GM06990 (cell line): ENCODE measurements at regions not wholly inside any gene's neighbourhood (a gene's known extent, or its start where the extent isn't known, plus 50 kb on each side); places are given as distances from the start of the nearest gene placed in this dataset.

Experiments
- DNase-seq: peaks from one replicate; pipeline ENCODE4 v3.0.0-alpha.2; 2011; ENCODE audit not compliant: insufficient read length; ENCODE audit errors: extremely low read depth
- H3K27me3 ChIP-seq: replicated peaks from 2 replicates; pipeline ENCODE4 v1.6.0; 2011; ENCODE audit warnings: low read length; ENCODE audit not compliant: control insufficient read depth, insufficient read depth
- H3K36me3 ChIP-seq: 2 replicates; pipeline ENCODE4 v1.5.1; 2011; ENCODE audit warnings: low read length; ENCODE audit not compliant: control insufficient read depth, insufficient read depth
- H3K4me3 ChIP-seq: replicated peaks from 2 replicates; pipeline ENCODE4 v1.5.1; 2011; ENCODE audit warnings: low read depth, mild to moderate bottlenecking, control low read depth, low read length
- CTCF ChIP-seq: IDR thresholded peaks from 2 replicates; pipeline ENCODE4 v1.5.1; 2011; ENCODE audit warnings: low read length, control low read depth, mild to moderate bottlenecking, inconsistent platforms; ENCODE audit not compliant: insufficient read depth, poor library complexity, severe bottlenecking

- TF ChIP-seq CTCF: no peak
- no peak for DNase-seq
Observed at GRCh38 chr1:115188680-115189395, 99.5 kb upstream of the TSPAN2 start.

GRCh38 chr1:115186711-115187265 lies 97.5 kb upstream of the TSPAN2 start:
- TF ChIP-seq CTCF: no peak
- H3K27me3 ChIP-seq: peaks cover 2% of the 10 kb centered on the region
- DNase-seq: no peak
- H3K36me3 ChIP-seq: no peaks in the 10 kb centered on the region
- no peak overlapping the region for H3K4me3 ChIP-seq

More at GRCh38 chr1:115188680-115189395, 99.5 kb upstream of the TSPAN2 start:
- Histone ChIP-seq H3K27me3 (peaks cover 2% of the 10 kb centered on the region), H3K36me3 (no peaks in the 10 kb centered on the region), H3K4me3 (no peak overlapping the region)

GRCh38 chr1:115185336-115185735 lies 96.0 kb upstream of the TSPAN2 start:
- Histone ChIP-seq H3K36me3 (no peaks in the 10 kb centered on the region), H3K4me3 (no peak overlapping the region), H3K27me3 (no peaks in the 10 kb centered on the region; the same call in 1 of the 2 replicates)
- no peak for TF ChIP-seq CTCF
- DNase-seq: no peak

GRCh38 chr1:115184951-115185331 lies 95.6 kb upstream of the TSPAN2 start:
- H3K4me3 ChIP-seq: no peak overlapping the region
- no peak for TF ChIP-seq CTCF
- no peak for DNase-seq
- no peaks in the 10 kb centered on the region; the same call in 1 of the 2 replicates for H3K27me3 ChIP-seq
- no peaks in the 10 kb centered on the region for H3K36me3 ChIP-seq

GRCh38 chr1:115184260-115184950 lies 95.1 kb upstream of the TSPAN2 start:
- H3K4me3 ChIP-seq: no peak overlapping the region
- DNase-seq: no peak
- TF ChIP-seq CTCF: no peak
- no peaks in the 10 kb centered on the region for H3K36me3 ChIP-seq
- H3K27me3 ChIP-seq: no peaks in the 10 kb centered on the region; the same call in 1 of the 2 replicates
